ENCODE measurements at regions not wholly inside any gene's neighbourhood (a gene's known extent, or its start where the extent isn't known, plus 50 kb on each side); places are given as distances from the start of the nearest gene placed in this dataset.

DNA sequence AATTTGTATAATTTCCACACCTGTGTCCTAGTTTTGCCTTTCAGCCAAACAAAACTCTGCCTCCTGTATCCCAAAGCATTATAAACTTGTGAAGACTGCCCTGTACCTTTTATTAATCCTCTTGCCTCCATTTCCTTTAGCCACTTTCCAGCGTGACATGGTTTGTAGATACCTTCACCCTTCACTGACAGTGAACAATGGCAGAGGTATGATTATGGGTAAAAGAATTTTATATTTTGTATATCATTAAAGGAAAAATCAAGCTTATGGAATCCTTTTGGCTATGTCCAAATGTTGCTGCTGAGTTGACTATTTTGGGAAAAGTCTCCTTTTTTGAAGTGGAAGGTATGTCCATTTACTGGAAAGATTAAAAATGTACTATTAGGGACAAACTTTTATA is 251.7 kb downstream of the HNMT start:
- DNase-seq (ENCODE audit: low spot score) = no peak
- H3K9me3 ChIP-seq = no peaks in the 10 kb centered on the region
- TF ChIP-seq, protein P1, sequence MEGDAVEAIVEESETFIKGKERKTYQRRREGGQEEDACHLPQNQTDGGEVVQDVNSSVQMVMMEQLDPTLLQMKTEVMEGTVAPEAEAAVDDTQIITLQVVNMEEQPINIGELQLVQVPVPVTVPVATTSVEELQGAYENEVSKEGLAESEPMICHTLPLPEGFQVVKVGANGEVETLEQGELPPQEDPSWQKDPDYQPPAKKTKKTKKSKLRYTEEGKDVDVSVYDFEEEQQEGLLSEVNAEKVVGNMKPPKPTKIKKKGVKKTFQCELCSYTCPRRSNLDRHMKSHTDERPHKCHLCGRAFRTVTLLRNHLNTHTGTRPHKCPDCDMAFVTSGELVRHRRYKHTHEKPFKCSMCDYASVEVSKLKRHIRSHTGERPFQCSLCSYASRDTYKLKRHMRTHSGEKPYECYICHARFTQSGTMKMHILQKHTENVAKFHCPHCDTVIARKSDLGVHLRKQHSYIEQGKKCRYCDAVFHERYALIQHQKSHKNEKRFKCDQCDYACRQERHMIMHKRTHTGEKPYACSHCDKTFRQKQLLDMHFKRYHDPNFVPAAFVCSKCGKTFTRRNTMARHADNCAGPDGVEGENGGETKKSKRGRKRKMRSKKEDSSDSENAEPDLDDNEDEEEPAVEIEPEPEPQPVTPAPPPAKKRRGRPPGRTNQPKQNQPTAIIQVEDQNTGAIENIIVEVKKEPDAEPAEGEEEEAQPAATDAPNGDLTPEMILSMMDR (IDR thresholded peaks at IDR 0.05) = no peak
- H3K27me3 ChIP-seq = no peaks in the 10 kb centered on the region
- H3K4me1 ChIP-seq = peaks cover 0 to 9% of the 10 kb centered on the region in 2 donors
- no peak overlapping the region for H3K4me3 ChIP-seq
- no peaks in the 10 kb centered on the region for H3K36me3 ChIP-seq
- H3K27ac ChIP-seq = no peak overlapping the region

DNA sequence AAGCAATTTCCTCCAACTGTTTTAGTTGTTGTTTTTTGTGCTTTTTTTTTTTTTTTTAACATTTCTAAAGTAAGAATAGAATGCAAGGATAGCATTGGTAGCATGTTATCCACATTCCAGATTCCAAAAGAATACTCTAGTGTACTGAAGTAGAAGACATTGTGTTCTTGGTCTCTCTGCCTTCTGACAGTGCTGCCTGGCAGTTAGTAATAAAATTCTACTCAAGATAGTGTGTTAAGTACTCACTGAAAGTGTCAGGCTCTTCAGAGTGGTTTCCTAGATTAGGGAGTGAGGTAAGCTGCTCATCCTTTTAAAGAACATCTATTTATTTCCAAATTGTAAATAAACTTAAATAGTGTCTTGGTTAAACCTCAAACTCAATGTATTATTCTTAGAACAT is 253.7 kb downstream of the HNMT start:
- Histone ChIP-seq H3K4me3 (no peak overlapping the region), H3K4me1 (peaks cover 0 to 9% of the 10 kb centered on the region in 2 donors), H3K9me3 (no peaks in the 10 kb centered on the region), H3K27me3 (no peaks in the 10 kb centered on the region), H3K27ac (peak overlapping the region in 1 of 2 donors; percentile 57), H3K36me3 (no peaks in the 10 kb centered on the region)
- no peak for DNase-seq (ENCODE audit: low spot score)
- TF ChIP-seq, protein P1 (IDR thresholded peaks at IDR 0.05) = no peak

DNA sequence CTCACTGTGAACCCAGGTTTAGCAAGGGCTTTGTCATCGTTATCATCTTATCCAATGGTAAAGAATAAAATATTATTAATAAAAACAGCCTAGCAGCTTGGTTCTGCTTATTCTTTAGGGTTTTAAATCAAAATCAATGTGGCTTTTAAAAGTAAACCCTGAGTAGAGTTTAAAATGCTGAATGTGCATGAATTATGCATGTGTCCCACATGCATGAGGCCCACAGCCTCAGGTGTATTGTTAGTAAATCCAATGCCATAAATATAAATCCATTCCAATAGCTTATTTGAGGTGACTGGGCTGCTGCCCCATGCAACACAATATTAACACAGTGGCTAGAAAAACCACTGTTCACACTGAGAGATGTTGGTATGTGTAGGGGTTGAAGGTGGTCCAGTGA is 254.1 kb downstream of the HNMT start:
- peak overlapping the region in 1 of 2 donors; percentile 57 for H3K27ac ChIP-seq
- TF ChIP-seq, protein P1 (IDR thresholded peaks at IDR 0.05) = no peak
- no peak for DNase-seq (ENCODE audit: low spot score)
- H3K9me3 ChIP-seq = no peaks in the 10 kb centered on the region
- peaks cover 0 to 9% of the 10 kb centered on the region in 2 donors for H3K4me1 ChIP-seq
- no peak overlapping the region for H3K4me3 ChIP-seq
- no peaks in the 10 kb centered on the region for H3K36me3 ChIP-seq
- H3K27me3 ChIP-seq = no peaks in the 10 kb centered on the region

DNA sequence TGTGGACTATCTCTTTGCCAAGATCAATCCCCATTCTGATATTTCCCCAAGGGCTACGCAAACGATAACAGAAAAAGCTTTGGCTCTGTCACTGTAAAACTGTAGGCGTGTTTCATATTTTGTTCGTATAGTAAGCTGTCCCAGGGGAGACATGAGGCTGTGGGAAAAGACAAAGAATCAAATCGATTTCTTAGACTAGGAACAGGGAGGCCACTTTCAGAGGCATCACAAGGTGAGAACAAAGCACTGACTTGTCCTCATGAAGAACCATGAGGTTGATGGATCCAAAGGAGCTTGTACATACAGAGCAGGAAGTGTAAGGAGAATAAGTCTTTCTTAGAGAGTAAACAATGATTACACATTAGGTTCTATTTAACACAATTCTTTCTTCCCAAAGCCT is 255.7 kb downstream of the HNMT start:
- Histone ChIP-seq H3K9me3 (no peaks in the 10 kb centered on the region), H3K27me3 (no peaks in the 10 kb centered on the region), H3K27ac (no peak overlapping the region), H3K4me3 (no peak overlapping the region), H3K4me1 (peaks cover 0 to 9% of the 10 kb centered on the region in 2 donors), H3K36me3 (no peaks in the 10 kb centered on the region)
- no peak for DNase-seq (ENCODE audit: low spot score)
- TF ChIP-seq, protein P1 (IDR thresholded peaks at IDR 0.05) = no peak

DNA sequence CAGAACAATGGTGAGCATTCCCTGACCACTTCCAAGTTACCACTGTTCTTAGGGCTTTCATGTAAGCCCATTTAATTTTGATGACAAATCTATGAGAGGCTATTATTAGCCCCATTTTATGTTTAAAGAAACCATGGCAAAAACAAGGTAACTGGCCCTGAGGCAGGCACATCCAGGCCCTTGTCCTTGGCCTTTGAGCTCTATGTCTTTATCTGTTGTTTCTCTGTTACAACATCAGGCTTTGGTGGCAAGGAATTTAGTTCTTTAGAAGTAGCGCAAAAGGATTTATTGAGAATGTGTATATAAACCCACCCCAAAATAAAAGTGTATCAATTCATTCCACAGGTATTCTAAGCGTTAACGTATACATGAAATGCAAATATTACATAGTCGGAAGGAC is 257.1 kb downstream of the HNMT start:
- H3K27me3 ChIP-seq = no peaks in the 10 kb centered on the region
- H3K9me3 ChIP-seq = no peaks in the 10 kb centered on the region
- TF ChIP-seq, protein P1 (IDR thresholded peaks at IDR 0.05) = no peak
- H3K27ac ChIP-seq = no peak overlapping the region
- H3K4me3 ChIP-seq = no peak overlapping the region
- peaks cover 0 to 9% of the 10 kb centered on the region in 2 donors for H3K4me1 ChIP-seq
- no peak for DNase-seq (ENCODE audit: low spot score)
- no peaks in the 10 kb centered on the region for H3K36me3 ChIP-seq

DNA sequence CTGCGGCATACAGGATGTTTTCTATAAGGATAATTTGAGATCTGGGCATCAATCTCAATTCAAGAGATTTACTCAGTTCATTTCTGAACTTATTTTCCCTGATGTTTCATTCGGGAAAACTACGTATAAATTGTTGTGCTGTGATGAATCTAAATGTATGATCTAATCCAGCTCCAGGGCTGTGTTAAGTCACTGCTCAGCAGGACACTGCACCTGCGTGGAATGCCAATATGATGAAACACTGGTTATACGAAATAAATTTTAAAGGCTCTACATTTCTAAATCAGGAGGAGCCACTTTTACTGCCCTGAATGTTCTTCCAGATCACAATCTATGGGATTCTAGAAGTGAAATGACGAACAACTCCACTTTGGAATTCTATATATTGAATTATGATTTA is 259.0 kb downstream of the HNMT start:
- H3K9me3 ChIP-seq = no peaks in the 10 kb centered on the region
- peaks cover 0 to 5% of the 10 kb centered on the region in 2 donors for H3K4me1 ChIP-seq
- TF ChIP-seq, protein P1 (IDR thresholded peaks at IDR 0.05) = no peak
- DNase-seq (ENCODE audit: low spot score) = no peak
- no peaks in the 10 kb centered on the region for H3K27me3 ChIP-seq
- no peak overlapping the region for H3K27ac ChIP-seq
- no peak overlapping the region for H3K4me3 ChIP-seq
- no peaks in the 10 kb centered on the region for H3K36me3 ChIP-seq
